LNCAP (cell line): ENCODE measurements at regions not wholly inside any gene's neighbourhood (a gene's known extent, or its start where the extent isn't known, plus 50 kb on each side); places are given as distances from the start of the nearest gene placed in this dataset.

ENCODE experiments used
- CTCF ChIP-seq: fragments of 450-650 bp; IDR thresholded peaks from 2 replicates; pipeline ENCODE4 v1.5.1; 2017; ENCODE audit warnings: mild to moderate bottlenecking

- TF ChIP-seq CTCF = no peak
These were observed 1303.4 kb downstream of the TECRL start for GRCh38 chr4:63105839-63106238.

- TF ChIP-seq CTCF = no peak
These were observed 1318.6 kb downstream of the TECRL start for GRCh38 chr4:63090641-63091040.

DNA sequence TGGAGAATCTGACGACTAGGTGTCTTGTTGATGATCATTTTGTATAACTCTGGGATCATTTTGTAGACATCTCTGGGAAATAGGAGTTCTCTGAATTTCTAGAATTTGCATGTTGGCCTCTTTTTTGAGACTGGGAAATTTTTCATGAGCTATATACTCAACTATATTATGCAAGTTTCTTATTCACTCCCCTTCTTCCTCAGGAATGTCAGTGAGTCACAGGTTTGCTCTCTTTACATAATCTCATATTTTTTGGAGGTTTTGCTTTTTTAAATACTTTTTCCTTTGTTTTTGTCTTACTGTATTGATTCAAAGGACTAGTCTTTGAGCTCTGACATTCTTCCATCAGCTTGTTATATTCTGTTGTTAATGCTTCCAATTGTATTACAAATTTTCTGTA is 1324.2 kb downstream of the TECRL start:
- no peak for TF ChIP-seq CTCF

DNA sequence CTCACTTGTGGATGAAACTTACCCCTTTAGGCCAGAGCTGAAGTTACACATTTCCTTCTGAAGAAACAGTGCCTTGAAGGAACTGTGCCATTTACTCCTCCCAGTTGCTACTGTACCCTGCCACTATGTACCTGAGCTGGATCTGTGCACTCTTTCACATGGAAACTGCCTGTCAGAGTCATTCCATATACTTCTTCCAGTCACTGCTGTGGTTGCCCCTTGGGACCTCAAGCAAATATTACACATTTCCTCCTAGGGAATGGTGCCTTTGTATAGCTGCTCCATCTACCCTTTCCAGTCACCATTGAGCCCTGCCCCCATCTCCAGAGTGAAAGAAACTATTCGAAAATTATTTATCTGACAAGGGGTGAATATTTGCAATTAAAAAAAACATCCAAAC is 1328.3 kb downstream of the TECRL start:
- no peak for TF ChIP-seq CTCF

GRCh38 chr4:63063760-63064159 is 1345.5 kb downstream of the TECRL start:
- TF ChIP-seq CTCF = no peak

GRCh38 chr4:63049726-63050125 is 1359.5 kb downstream of the TECRL start:
- TF ChIP-seq CTCF = no peak

DNA sequence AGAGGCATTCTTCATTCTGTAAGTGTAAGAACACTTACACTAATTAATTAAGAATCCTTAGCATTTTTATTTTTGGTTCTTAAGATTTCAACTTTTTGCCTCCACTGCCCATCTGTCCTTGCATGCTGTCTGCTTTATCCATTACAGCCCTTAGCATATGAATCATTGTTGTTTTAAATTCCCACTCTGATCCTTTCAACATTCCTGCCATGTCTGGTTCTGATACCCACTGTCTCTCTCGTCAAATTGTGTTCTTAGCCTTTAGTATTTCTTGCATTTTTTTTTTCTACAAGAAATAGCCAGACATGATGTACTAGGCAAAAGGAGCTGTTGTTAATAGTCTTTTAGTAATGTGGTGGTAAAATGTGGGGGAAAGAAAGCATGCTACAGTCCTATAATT is 1360.0 kb downstream of the TECRL start:
- TF ChIP-seq CTCF = no peak

GRCh38 chr4:63036159-63036866 is 1372.9 kb downstream of the TECRL start:
- TF ChIP-seq CTCF = no peak
